Right lobe of liver (tissue), 4 donors: ENCODE measurements at regions not wholly inside any gene's neighbourhood (a gene's known extent, or its start where the extent isn't known, plus 50 kb on each side); places are given as distances from the start of the nearest gene placed in this dataset.

Experiments used
- POLR2A ChIP-seq: fragments of 450-650 bp; IDR thresholded peaks from one replicate; pipeline ENCODE4 v1.6.1; 2017; ENCODE audit warnings: antibody characterized with exemption, mild to moderate bottlenecking
- TF ChIP-seq, protein P1 (sequence below), 4 donors: fragments of 200-600 bp in 3 of 4; fragments of 450-650 bp in 1 of 4; IDR thresholded peaks; one replicate each; pipeline versions ENCODE4 v1.5.1 to v1.8.0; 2016 to 2022; ENCODE audit warnings: antibody characterized with exemption in 4 of 4, mild to moderate bottlenecking in 2 of 4
- donor health status: DM: no; HTN: no; CAD: no.
- donor health status: DM: no; HTN: no; CAD: no.
- donor health status: DM: no; HTN: yes; CAD: no.

DNA sequence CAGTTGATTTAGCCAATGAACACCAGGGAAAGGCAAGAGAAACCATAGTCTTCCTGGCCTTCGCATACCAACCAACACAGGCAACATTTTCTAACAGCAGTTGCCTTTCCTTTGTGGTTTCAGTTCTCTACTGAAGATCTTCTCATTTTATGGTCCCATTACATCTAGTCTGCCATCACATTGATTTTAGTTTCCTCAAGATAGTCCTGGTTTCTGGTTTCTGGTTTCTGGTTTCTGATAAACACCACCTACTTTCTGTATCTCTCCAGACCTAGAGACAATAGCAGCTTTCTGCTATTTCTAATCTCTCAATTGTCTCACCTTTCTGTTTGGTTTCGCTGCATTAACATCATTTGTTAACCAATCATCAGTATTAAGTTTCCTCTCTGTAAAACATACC, 646.3 kb upstream of the SPANXN1 start:
- TF ChIP-seq POLR2A: no peak
- TF ChIP-seq, protein P1, sequence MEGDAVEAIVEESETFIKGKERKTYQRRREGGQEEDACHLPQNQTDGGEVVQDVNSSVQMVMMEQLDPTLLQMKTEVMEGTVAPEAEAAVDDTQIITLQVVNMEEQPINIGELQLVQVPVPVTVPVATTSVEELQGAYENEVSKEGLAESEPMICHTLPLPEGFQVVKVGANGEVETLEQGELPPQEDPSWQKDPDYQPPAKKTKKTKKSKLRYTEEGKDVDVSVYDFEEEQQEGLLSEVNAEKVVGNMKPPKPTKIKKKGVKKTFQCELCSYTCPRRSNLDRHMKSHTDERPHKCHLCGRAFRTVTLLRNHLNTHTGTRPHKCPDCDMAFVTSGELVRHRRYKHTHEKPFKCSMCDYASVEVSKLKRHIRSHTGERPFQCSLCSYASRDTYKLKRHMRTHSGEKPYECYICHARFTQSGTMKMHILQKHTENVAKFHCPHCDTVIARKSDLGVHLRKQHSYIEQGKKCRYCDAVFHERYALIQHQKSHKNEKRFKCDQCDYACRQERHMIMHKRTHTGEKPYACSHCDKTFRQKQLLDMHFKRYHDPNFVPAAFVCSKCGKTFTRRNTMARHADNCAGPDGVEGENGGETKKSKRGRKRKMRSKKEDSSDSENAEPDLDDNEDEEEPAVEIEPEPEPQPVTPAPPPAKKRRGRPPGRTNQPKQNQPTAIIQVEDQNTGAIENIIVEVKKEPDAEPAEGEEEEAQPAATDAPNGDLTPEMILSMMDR (IDR thresholded peaks at IDR 0.05): no peak
